K562 (cell line): ENCODE measurements at regions not wholly inside any gene's neighbourhood (a gene's known extent, or its start where the extent isn't known, plus 50 kb on each side); places are given as distances from the start of the nearest gene placed in this dataset.

Source experiments
- ATAC-seq: fragments of 200-7000 bp; cut with Tn5 transposase; 3 replicates; pipeline ENCODE4 v1.9.1; 2020; ENCODE audit warnings: moderate library complexity
- BruUV-seq: library from RNA; stranded (reverse); fragments of 400-500 nt; replicated peaks from 2 replicates; lab custom pipeline; 2021; lab: Mats Ljungman, UMichigan
- CTCF ChIA-PET: fragments of 300-600 bp; formaldehyde crosslinking; extraction: SDS; loops from one replicate; lab custom pipeline; 2021; ENCODE audit warnings: low intra/inter-chr PET ratio; lab: Yijun Ruan, JAX
- POLR2A ChIA-PET: fragments of 300-600, 350-650 bp; sonication (Branson Sonifier 250); formaldehyde crosslinking; extraction: SDS; loops from one replicate; lab custom pipeline; 2021; ENCODE audit warnings: antibody characterized with exemption, inconsistent platforms; lab: Yijun Ruan, JAX
- DNase-seq, 4 experiments: peaks; one replicate each; pipeline versions ENCODE4 v3.0.0 to v3.0.0-alpha.2; 2011 to 2018; ENCODE audit warnings: low spot score in 3 of 4, mixed read lengths in 3 of 4; ENCODE audit errors: extremely low read depth in 1 of 4
- FAIRE-seq: peaks from 2 replicates; lab custom pipeline; 2011; peaks lifted over from hg19 to GRCh38; lab: Jason Lieb, UNC
- H2AFZ ChIP-seq: 2 replicates; pipeline ENCODE4 v1.6.0; 2011; ENCODE audit warnings: low read depth, low read length, control low read depth, inconsistent platforms
- H3K27ac ChIP-seq: fragments of 200-600 bp; 3 replicates; pipeline ENCODE4 v1.8.0; 2011; ENCODE audit warnings: low read depth, mild to moderate bottlenecking, control low read depth, inconsistent platforms, low read length, moderate library complexity, mixed read lengths; ENCODE audit errors: extremely low read depth
- H3K27me3 ChIP-seq, 2 experiments: fragments of 300-600 bp in 1 of 2; 2 replicates in 1 of 2; 3 replicates in 1 of 2; pipeline versions ENCODE4 v1.6.0 to v1.8.0; 2011; ENCODE audit warnings: inconsistent platforms in 2 of 2, low read length in 2 of 2, mild to moderate bottlenecking in 1 of 2, mixed read lengths in 1 of 2, moderate library complexity in 1 of 2; ENCODE audit not compliant: control insufficient read depth in 2 of 2, insufficient read depth in 2 of 2
- H3K36me3 ChIP-seq: fragments of 300-600 bp; 3 replicates; pipeline ENCODE4 v1.8.0; 2011; ENCODE audit warnings: mild to moderate bottlenecking, low read length, inconsistent platforms; ENCODE audit not compliant: control insufficient read depth, insufficient read depth
- H3K4me1 ChIP-seq, 2 experiments: fragments of 200-600 bp in 1 of 2; replicated peaks in 1 of 2; 2 replicates in 1 of 2; 3 replicates in 1 of 2; pipeline versions ENCODE4 v1.5.1 to v1.8.0; 2011; ENCODE audit warnings: inconsistent platforms in 2 of 2, low read length in 2 of 2, mild to moderate bottlenecking in 1 of 2, mixed read lengths in 1 of 2, moderate library complexity in 1 of 2; ENCODE audit not compliant: control insufficient read depth in 2 of 2, insufficient read depth in 2 of 2
- H3K4me2 ChIP-seq: 2 replicates; pipeline ENCODE4 v1.6.1; 2011; ENCODE audit warnings: low read length, control low read depth, inconsistent platforms, mixed read lengths; ENCODE audit not compliant: insufficient read depth
- H3K4me3 ChIP-seq: fragments of 200-600 bp; sonication (generic), shearing (Covaris generic); 2 replicates; pipeline ENCODE4 v1.5.1; 2016; ENCODE audit warnings: control low read depth, inconsistent platforms
- H3K79me2 ChIP-seq: fragments of 200-600 bp; 3 replicates; pipeline ENCODE4 v1.8.0; 2011; ENCODE audit warnings: low read length, inconsistent platforms; ENCODE audit not compliant: control insufficient read depth, insufficient read depth
- H3K9ac ChIP-seq, 2 experiments: 2 replicates each; pipeline versions ENCODE4 v1.6.0 to v1.6.1; 2011; ENCODE audit warnings: low read depth in 2 of 2, low read length in 2 of 2, control low read depth in 1 of 2, inconsistent platforms in 1 of 2, mild to moderate bottlenecking in 1 of 2, mixed read lengths in 1 of 2; ENCODE audit not compliant: insufficient read depth in 1 of 2
- H3K9me1 ChIP-seq: one replicate; pipeline ENCODE4 v1.6.0; 2011; ENCODE audit warnings: inconsistent platforms, mild to moderate bottlenecking, low read length, moderate library complexity; ENCODE audit not compliant: control insufficient read depth, insufficient read depth
- H3K9me3 ChIP-seq: replicated peaks from 2 replicates; pipeline ENCODE4 v1.5.1; 2011; ENCODE audit warnings: low read depth, low read length, inconsistent platforms; ENCODE audit not compliant: control insufficient read depth, insufficient read depth
- H4K20me1 ChIP-seq: replicated peaks from 2 replicates; pipeline ENCODE4 v1.6.1; 2011; ENCODE audit warnings: low read length, inconsistent platforms, mixed read lengths; ENCODE audit not compliant: control insufficient read depth, insufficient read depth
- ARID4B ChIP-seq: sonication (generic); formaldehyde crosslinking; IDR thresholded peaks from 2 replicates; pipeline ENCODE4 v1.8.0; 2022; ENCODE audit warnings: mild to moderate bottlenecking, missing genetic modification reagents
- KAT2B ChIP-seq: IDR thresholded peaks from one replicate; pipeline ENCODE4 v1.6.1; 2012; ENCODE audit warnings: low read depth, mild to moderate bottlenecking, control low read depth, inconsistent platforms, low read length, moderate library complexity
- NR4A1 ChIP-seq, 2 experiments: fragments of 250-450 bp in 1 of 2; fragments of 450-650 bp in 1 of 2; sonication (Bioruptor Pico) in 1 of 2; IDR thresholded peaks; 2 replicates each; pipeline versions ENCODE4 v1.4.0 to v1.6.1; 2016 to 2020; ENCODE audit warnings: mild to moderate bottlenecking in 2 of 2, missing compliant biosample characterization in 1 of 2, missing genetic modification characterization in 1 of 2, moderate library complexity in 1 of 2
- RAD21 ChIP-seq, 2 experiments: fragments of 250-450 bp in 1 of 2; fragments of 450-650 bp in 1 of 2; sonication (Bioruptor Pico) in 1 of 2; formaldehyde crosslinking in 1 of 2; IDR thresholded peaks in 1 of 2; conservative IDR thresholded peaks in 1 of 2; 2 replicates each; pipeline versions ENCODE4 v1.4.0 to v1.8.0; 2020 to 2022; ENCODE audit warnings: mild to moderate bottlenecking in 2 of 2, moderate library complexity in 1 of 2
- SMARCA4 ChIP-seq: fragments of 450-650 bp; IDR thresholded peaks from 2 replicates; pipeline ENCODE4 v1.6.1; 2016
- ZNF134 ChIP-seq: fragments of 250-450 bp; sonication (Bioruptor Pico); conservative IDR thresholded peaks from 2 replicates; pipeline ENCODE4 v1.4.0; 2020
- ZNF217 ChIP-seq: sonication (generic); formaldehyde crosslinking; IDR thresholded peaks from 2 replicates; pipeline ENCODE4 v1.8.0; 2022; ENCODE audit warnings: mild to moderate bottlenecking, missing genetic modification reagents
- WGBS: fragments of 100-300 bp; shearing (Covaris generic); methylation state at CpG from one replicate; pipeline ENCODE4 v1.1.6; 2016; ENCODE audit warnings: low coverage, mixed read lengths; ENCODE audit not compliant: insufficient coverage; ENCODE audit errors: missing lambda C conversion rate; 5-methylcytosine and 5-hydroxymethylcytosine counted together
- in situ Hi-C: fragments of 300-500 bp; cut with MboI; formaldehyde crosslinking; loops from 4 replicates; pipeline ENCODE4 v1.15.0; 2018; ENCODE audit warnings: inconsistent platforms, mixed read lengths
- intact Hi-C: fragments of 100-400 bp; cut with micrococcal nuclease; formaldehyde crosslinking; loops from 2 replicates; pipeline ENCODE4 v1.14.2; 2022
- TF ChIP-seq, protein P1 (sequence below), 2 experiments: fragments of 450-650 bp in 1 of 2; sonication (generic) in 1 of 2; formaldehyde crosslinking in 1 of 2; IDR thresholded peaks; 2 replicates each; pipeline versions ENCODE4 v1.7.1 to v1.9.0; 2016 to 2022; ENCODE audit warnings: inconsistent platforms in 1 of 2, mild to moderate bottlenecking in 1 of 2, missing genetic modification reagents in 1 of 2

DNA sequence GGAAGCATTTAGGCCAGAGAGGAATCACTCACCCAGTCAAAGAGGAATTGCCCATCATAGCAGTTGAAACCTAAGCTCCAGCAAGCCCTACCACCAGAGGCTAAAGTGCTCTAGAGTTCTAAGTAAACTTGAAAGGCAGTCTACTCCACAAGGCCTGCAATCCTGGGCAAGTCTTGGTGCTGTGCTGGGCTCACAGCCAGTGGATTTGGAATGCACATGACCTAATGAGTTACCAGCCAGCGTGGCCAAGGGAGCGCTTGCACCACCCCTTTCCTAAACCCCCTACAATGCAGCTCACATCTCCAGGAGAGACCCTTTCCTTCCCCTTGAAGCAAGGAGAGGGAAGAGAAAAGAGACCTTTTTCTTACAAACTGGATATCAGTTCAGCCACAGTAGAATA lies 445.7 kb downstream of the GASK1B start:
- ChIA-PET CTCF (no interaction called here), POLR2A (no interaction called here)
- H3K9me1 ChIP-seq: no peaks in the 10 kb centered on the region
- no peak for ATAC-seq
- no peaks in the 10 kb centered on the region for H3K9me3 ChIP-seq
- 0% methylated on average over 2 of the region's 2 CpGs for WGBS
- FAIRE-seq: no peak
- H3K36me3 ChIP-seq: no peaks in the 10 kb centered on the region
- no peak overlapping the region for H3K4me3 ChIP-seq
- no peak overlapping the region for H3K4me2 ChIP-seq
- H3K27me3 ChIP-seq: no peaks in the 10 kb centered on the region
- no TSS peak for BruUV-seq
- intact Hi-C loops (no loop called here), in situ Hi-C loops (no loop called here)
- H3K9ac ChIP-seq: no peak overlapping the region
- H3K79me2 ChIP-seq: no peaks in the 10 kb centered on the region
- no peak overlapping the region for H3K27ac ChIP-seq
- H4K20me1 ChIP-seq: no peaks in the 10 kb centered on the region
- H3K4me1 ChIP-seq: no peaks in the 10 kb centered on the region
- DNase-seq: no peak
- no peak overlapping the region for H2AFZ ChIP-seq
- TF ChIP-seq KAT2B (no peak), RAD21 (CRISPR knock-in tag; conservative IDR thresholded peaks at IDR 0.05 in 1 of 2, IDR thresholded peaks at IDR 0.05 in 1 of 2) (no peak), ZNF134 (CRISPR knock-in tag) (no peak), SMARCA4 (no peak), NR4A1 (CRISPR knock-in tag; IDR thresholded peaks at IDR 0.05) (no peak), NR4A1 (tag; IDR thresholded peaks at IDR 0.05) (no peak), ARID4B (no peak), ZNF217 (no peak)
- TF ChIP-seq, protein P1, sequence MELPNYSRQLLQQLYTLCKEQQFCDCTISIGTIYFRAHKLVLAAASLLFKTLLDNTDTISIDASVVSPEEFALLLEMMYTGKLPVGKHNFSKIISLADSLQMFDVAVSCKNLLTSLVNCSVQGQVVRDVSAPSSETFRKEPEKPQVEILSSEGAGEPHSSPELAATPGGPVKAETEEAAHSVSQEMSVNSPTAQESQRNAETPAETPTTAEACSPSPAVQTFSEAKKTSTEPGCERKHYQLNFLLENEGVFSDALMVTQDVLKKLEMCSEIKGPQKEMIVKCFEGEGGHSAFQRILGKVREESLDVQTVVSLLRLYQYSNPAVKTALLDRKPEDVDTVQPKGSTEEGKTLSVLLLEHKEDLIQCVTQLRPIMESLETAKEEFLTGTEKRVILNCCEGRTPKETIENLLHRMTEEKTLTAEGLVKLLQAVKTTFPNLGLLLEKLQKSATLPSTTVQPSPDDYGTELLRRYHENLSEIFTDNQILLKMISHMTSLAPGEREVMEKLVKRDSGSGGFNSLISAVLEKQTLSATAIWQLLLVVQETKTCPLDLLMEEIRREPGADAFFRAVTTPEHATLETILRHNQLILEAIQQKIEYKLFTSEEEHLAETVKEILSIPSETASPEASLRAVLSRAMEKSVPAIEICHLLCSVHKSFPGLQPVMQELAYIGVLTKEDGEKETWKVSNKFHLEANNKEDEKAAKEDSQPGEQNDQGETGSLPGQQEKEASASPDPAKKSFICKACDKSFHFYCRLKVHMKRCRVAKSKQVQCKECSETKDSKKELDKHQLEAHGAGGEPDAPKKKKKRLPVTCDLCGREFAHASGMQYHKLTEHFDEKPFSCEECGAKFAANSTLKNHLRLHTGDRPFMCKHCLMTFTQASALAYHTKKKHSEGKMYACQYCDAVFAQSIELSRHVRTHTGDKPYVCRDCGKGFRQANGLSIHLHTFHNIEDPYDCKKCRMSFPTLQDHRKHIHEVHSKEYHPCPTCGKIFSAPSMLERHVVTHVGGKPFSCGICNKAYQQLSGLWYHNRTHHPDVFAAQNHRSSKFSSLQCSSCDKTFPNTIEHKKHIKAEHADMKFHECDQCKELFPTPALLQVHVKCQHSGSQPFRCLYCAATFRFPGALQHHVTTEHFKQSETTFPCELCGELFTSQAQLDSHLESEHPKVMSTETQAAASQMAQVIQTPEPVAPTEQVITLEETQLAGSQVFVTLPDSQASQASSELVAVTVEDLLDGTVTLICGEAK (IDR thresholded peaks at IDR 0.05): no peak
- TF ChIP-seq, protein P1 (CRISPR knock-in tag; IDR thresholded peaks at IDR 0.05): no peak
